Ascending aorta (tissue), 2 donors: ENCODE measurements at regions not wholly inside any gene's neighbourhood (a gene's known extent, or its start where the extent isn't known, plus 50 kb on each side); places are given as distances from the start of the nearest gene placed in this dataset.
"Not testable (repeated sequence)": the region's sequence is repeated elsewhere in the genome, so short reads cannot be mapped to it uniquely, and the experiment has no call there.

Experiments used
- DNase-seq, 2 donors: peaks; one replicate each; pipeline ENCODE4 v3.0.0-alpha.2; 2019; ENCODE audit warnings: low spot score in 2 of 2
- H3K27ac ChIP-seq, 2 donors: fragments of 200-600 bp; sonication (generic); one replicate each; pipeline ENCODE4 v1.5.1; 2016 to 2017; ENCODE audit warnings: mild to moderate bottlenecking in 1 of 2
- H3K27me3 ChIP-seq: fragments of 200-600 bp; sonication (generic); one replicate; pipeline ENCODE4 v1.5.1; 2017
- H3K36me3 ChIP-seq, 2 donors: fragments of 200-600 bp; sonication (generic); one replicate each; pipeline ENCODE4 v1.5.1; 2016
- H3K4me1 ChIP-seq, 2 donors: fragments of 200-600 bp; sonication (generic); one replicate each; pipeline ENCODE4 v1.5.1; 2016 to 2017; ENCODE audit warnings: mild to moderate bottlenecking in 1 of 2
- H3K4me3 ChIP-seq, 2 donors: fragments of 200-600 bp; sonication (generic); one replicate each; pipeline ENCODE4 v1.5.1; 2016 to 2017; ENCODE audit warnings: mild to moderate bottlenecking in 1 of 2
- H3K9me3 ChIP-seq, 2 donors: fragments of 200-600 bp; sonication (generic); one replicate each; pipeline ENCODE4 v1.5.1; 2016
- intact Hi-C: fragments of 100-400 bp; cut with DNase I; formaldehyde crosslinking; loops from one replicate; pipeline ENCODE4 v1.15.1; 2023
- TF ChIP-seq, protein P1 (sequence below), 3 experiments: fragments of 200-600 bp in 2 of 3; fragments of 450-650 bp in 1 of 3; sonication (generic) in 2 of 3; IDR thresholded peaks; one replicate each; pipeline ENCODE4 v1.5.1; 2016 to 2019; ENCODE audit warnings: antibody characterized with exemption in 3 of 3, mild to moderate bottlenecking in 1 of 3, moderate library complexity in 1 of 3

- Histone ChIP-seq H3K4me3 (no peak overlapping the region), H3K27ac (no peak overlapping the region), H3K4me1 (no peaks in the 10 kb centered on the region), H3K9me3 (no peaks in the 10 kb centered on the region), H3K27me3 (no peaks in the 10 kb centered on the region), H3K36me3 (no peaks in the 10 kb centered on the region)
- DNase-seq, result no peak
- TF ChIP-seq, protein P1, sequence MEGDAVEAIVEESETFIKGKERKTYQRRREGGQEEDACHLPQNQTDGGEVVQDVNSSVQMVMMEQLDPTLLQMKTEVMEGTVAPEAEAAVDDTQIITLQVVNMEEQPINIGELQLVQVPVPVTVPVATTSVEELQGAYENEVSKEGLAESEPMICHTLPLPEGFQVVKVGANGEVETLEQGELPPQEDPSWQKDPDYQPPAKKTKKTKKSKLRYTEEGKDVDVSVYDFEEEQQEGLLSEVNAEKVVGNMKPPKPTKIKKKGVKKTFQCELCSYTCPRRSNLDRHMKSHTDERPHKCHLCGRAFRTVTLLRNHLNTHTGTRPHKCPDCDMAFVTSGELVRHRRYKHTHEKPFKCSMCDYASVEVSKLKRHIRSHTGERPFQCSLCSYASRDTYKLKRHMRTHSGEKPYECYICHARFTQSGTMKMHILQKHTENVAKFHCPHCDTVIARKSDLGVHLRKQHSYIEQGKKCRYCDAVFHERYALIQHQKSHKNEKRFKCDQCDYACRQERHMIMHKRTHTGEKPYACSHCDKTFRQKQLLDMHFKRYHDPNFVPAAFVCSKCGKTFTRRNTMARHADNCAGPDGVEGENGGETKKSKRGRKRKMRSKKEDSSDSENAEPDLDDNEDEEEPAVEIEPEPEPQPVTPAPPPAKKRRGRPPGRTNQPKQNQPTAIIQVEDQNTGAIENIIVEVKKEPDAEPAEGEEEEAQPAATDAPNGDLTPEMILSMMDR (IDR thresholded peaks at IDR 0.05), result no peak
- intact Hi-C loops, result no loop called here
These were observed 61.0 kb upstream of the SERPINE2 start for GRCh38 chr2:224099861-224100643.

GRCh38 chr2:224098481-224099230, 59.6 kb upstream of the SERPINE2 start:
- no peaks in the 10 kb centered on the region for H3K9me3 ChIP-seq
- TF ChIP-seq, protein P1 (IDR thresholded peaks at IDR 0.05), result no peak
- intact Hi-C loops, result no loop called here
- H3K27ac ChIP-seq, result no peak overlapping the region
- H3K36me3 ChIP-seq, result no peaks in the 10 kb centered on the region
- no peak for DNase-seq
- no peaks in the 10 kb centered on the region for H3K27me3 ChIP-seq
- H3K4me3 ChIP-seq, result no peak overlapping the region
- no peaks in the 10 kb centered on the region for H3K4me1 ChIP-seq

GRCh38 chr2:224094413-224094812, 55.3 kb upstream of the SERPINE2 start:
- no peaks in the 10 kb centered on the region for H3K27me3 ChIP-seq
- H3K4me3 ChIP-seq, result no peak overlapping the region
- H3K4me1 ChIP-seq, result no peaks in the 10 kb centered on the region
- no peaks in the 10 kb centered on the region for H3K9me3 ChIP-seq
- TF ChIP-seq, protein P1 (IDR thresholded peaks at IDR 0.05), result no peak
- no peak for DNase-seq
- no peak overlapping the region for H3K27ac ChIP-seq
- intact Hi-C loops, result no loop called here
- H3K36me3 ChIP-seq, result no peaks in the 10 kb centered on the region

DNA sequence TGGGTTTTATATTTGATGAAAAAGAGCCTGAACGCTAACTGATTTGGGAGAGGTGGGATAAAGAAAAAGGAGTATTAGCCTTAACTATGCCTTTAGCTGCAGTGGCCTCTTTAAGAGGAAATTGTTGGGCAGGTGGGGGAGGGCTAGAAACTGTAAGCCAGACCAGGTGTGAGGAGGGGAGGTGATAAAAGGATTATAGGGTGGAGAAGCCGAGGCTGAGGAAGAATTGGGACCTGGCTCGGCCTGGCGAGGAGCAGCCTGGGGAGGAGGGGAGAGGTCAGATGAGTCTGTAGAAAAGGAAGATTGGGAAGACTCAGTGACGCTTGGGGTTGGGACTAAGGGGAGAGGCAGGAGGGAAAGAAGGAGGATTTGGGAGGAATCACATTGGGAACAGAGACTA, 52.6 kb upstream of the SERPINE2 start:
- H3K27me3 ChIP-seq, H3K9me3 ChIP-seq, H3K36me3 ChIP-seq, H3K4me1 ChIP-seq, H3K27ac ChIP-seq, H3K4me3 ChIP-seq, intact Hi-C loops: not testable (repeated sequence)
- DNase-seq, result peak in 1 of 2 donors; percentile 2

- H3K36me3 ChIP-seq, H3K4me3 ChIP-seq, H3K4me1 ChIP-seq, intact Hi-C loops, H3K9me3 ChIP-seq, H3K27me3 ChIP-seq, H3K27ac ChIP-seq: not testable (repeated sequence)
- DNase-seq, result peak in 1 of 2 donors; percentile 61
These were observed 50.5 kb upstream of the SERPINE2 start for GRCh38 chr2:224089606-224090005.
